ENCODE measurements at regions not wholly inside any gene's neighbourhood (a gene's known extent, or its start where the extent isn't known, plus 50 kb on each side); places are given as distances from the start of the nearest gene placed in this dataset.
"Not testable (repeated sequence)": the region's sequence is repeated elsewhere in the genome, so short reads cannot be mapped to it uniquely, and the experiment has no call there.

GRCh38 chr7:142575351-142575750 lies 173.9 kb upstream of the PRSS1 start:
- not testable (repeated sequence) for TF ChIP-seq RAD21 (IDR thresholded peaks at IDR 0.05; ENCODE audit: low read depth); POLR2A (IDR thresholded peaks at IDR 0.05; ENCODE audit: borderline replicate concordance, extremely low read depth, insufficient read depth, insufficient read length); JUND (IDR thresholded peaks at IDR 0.05); CTCF (IDR thresholded peaks at IDR 0.05 in 2 of 3, conservative IDR thresholded peaks at IDR 0.05 in 1 of 3; ENCODE audit: borderline replicate concordance in 1 of 3, insufficient read depth in 1 of 3, low read depth in 2 of 3, low read length in 2 of 3); POLR2AphosphoS5 (IDR thresholded peaks at IDR 0.05; ENCODE audit: low read depth, low read length); ELF1 (IDR thresholded peaks at IDR 0.05; ENCODE audit: borderline replicate concordance, low read depth); ZNF274 (IDR thresholded peaks at IDR 0.05; ENCODE audit: low read depth, low read length)

All from HCT116 (cell line).